Cerebellar nuclear complex (tissue), 1 donor: ENCODE measurements at regions not wholly inside any gene's neighbourhood (a gene's known extent, or its start where the extent isn't known, plus 50 kb on each side); places are given as distances from the start of the nearest gene placed in this dataset.

Source experiments
- DNase-seq, 2 experiments: peaks; one replicate each; lab custom pipeline; 2025; lab: John Stamatoyannopoulos, UW

DNA sequence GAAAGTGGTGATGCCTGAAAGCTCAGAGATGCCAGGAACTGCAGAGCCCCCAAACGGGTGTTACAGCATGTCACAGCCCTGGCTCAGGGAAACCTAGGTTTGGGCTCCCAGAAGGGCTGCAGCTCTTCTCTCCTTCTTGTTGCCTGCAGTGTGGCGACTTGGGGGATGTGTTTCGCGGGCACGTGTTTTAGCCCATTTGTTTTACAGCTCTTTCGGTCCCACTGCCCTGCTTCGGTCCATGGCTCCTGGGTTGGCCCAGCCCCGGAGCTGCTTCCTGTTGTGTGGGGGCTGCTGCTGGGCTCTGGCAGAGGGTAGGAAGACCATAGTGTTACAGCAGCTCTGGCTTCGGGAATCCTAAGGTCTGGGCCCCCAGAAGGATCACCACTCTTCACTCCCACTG is 222.9 kb upstream of the RIOK2 start:
- no peak for DNase-seq

DNA sequence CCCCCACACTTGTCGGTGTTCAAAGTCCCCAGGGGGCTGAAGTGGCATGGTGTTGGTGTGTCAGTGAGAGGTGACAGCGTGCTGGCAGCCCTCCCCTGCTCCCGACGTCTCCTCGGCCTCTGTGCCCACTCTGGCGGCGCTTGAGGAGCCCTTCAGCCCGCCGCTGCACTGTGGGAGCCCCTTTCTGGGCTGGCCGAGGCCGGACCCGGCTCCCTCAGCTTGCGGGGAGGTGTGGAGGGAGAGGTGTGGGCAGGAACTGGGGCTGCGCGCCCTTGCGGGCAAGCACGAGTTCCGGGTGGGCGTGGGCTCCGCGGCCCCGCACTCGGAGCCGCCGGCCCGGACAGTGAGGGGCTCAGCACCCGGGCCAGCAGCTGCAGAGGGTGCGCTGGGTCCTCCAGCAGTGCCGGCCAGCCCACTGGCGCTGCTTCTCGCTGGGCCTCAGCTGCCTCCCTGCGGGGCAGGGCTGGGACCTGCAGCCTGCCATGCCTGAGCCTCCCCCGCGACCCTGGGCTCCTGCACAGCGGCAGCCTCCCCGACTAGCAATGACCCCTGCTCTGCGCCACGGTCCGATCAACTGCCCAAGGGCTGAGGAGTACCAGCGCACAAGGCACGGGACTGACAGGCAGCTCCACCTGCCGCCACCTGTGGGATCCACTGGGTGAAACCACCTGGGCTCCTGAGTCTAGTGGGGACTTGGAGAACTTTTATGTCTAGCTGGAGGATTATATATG is 224.1 kb upstream of the RIOK2 start:
- DNase-seq, result no peak

DNA sequence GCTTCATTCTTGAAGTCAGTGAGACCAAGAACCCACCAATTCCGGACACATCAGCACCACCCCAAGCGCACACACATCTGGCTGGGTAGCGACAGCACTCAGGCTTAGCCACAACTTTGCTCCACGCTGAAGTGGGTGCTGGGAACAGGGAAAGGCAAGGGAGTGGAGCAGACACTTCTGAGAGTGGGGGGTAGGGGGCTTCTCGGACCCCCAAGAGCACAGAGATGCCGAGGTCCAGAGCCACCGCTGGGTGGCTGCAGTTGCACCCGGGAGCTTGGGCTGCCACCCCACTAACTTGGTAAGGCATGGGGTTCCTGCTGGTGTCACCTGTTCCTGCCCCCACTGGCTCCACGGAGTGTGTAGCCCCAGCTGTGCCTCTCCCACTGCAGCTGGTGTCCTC is 225.3 kb upstream of the RIOK2 start:
- DNase-seq, result no peak

DNA sequence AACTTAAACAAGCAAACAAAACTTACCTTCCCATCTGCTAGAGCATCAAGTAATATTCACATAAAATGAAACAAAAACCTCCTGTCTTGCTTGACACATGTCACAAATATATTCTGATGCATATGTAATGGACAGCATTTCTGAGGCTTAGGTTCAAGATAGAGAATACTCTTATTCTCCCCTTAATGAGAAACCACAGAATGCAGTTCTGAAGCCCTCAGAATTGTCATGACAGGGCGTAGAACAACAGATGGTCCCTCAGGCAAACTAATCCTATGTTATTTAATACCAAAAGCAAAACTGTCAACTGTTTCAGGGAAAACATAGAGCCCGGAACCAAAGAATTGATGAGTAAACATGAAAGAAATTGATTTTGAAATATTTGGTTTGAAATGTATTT is 229.9 kb upstream of the RIOK2 start:
- DNase-seq, result no peak

DNA sequence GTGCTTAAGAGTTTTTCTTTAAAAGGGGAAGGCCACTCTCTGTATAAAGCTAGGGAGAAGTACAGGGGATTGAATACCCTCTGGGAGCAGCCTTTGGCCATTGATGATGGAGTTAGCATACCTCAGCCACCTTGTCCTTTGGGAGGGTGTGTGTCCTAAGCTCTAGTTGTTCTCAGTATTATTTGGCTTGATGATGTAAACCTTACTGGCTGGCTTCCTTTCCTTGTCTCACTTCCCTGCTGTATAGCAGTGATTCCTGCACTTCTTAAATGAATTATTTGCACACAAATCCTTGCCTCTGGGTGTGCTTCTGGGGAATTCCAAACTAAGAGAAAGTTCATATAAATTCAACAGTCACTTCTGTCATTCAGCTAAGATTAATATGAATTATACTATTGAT is 234.9 kb upstream of the RIOK2 start:
- no peak for DNase-seq

DNA sequence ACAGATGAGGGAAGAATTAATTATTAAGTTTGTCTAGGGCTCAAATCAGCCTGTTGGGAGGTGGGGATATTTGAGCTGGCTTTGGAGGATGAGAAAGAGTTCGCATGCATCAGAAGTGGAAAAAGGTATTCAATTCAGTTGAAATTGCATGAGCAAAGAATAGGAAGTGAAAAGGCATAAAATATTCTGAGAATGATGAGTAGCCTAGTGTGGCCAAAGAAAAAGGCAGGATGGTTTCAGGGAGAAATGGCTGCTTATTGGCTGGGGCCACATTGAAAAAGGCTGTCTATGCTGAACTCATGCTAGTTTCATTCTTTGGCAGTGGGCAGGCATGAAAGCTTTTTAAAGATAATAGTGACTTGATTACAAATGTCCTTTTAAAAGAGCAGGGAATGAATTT is 235.4 kb upstream of the RIOK2 start:
- no peak for DNase-seq

DNA sequence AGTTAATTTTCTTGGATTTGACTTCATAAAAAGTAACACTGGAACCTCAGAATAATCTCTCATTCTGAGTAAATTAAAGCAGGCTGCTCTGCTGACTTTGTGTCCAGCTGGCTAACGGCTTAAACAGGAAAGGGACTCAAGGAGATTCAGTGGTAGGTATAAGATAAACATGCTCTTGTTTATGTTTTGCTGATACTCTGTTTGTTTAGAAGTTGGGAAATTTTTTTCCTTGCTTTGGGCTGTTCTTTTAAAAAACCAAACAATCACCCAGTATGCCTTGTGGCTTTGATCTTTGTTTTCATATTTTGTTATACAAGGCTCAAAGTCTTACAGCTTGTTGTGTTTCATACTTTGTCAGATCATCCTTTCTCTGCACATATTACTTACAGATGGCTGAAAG is 237.6 kb upstream of the RIOK2 start:
- no peak for DNase-seq

DNA sequence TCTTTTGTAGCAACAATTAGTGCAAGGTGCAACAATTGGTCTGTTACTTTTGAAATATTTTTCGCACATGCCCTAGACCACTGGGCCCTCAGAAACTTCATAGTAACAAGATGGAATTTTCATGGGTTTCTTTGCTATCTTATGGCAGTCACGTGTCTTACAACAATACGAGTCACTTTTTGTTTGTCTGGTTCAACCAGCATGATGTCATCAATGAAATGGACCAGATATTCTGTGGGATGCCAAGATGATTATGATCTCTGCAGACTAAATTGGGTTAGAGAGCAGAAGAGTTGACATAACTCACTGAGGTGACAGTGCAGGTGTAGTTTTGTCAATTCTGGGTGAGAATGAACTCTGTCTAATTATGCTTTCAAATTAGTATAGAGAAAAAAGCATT is 239.6 kb upstream of the RIOK2 start:
- no peak for DNase-seq

DNA sequence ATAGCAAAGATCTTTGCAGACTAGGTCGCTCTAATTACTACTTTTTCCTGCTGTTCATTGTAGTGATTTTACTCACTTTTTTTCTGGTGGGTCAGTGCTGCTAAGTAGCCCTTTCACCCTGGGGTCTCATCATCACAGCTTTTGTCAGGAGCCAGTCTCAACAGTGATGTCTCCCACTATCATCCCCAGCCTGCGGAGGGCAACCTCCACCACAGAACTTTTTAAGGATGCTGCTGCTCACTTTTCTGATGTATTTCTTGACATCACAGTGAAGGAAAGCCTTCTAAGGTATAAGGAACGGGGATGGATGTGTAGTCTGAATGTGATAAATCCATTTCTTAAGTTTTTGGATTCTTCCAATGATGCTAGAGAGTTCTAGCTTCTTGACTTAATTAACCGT is 242.5 kb upstream of the RIOK2 start:
- no peak for DNase-seq

DNA sequence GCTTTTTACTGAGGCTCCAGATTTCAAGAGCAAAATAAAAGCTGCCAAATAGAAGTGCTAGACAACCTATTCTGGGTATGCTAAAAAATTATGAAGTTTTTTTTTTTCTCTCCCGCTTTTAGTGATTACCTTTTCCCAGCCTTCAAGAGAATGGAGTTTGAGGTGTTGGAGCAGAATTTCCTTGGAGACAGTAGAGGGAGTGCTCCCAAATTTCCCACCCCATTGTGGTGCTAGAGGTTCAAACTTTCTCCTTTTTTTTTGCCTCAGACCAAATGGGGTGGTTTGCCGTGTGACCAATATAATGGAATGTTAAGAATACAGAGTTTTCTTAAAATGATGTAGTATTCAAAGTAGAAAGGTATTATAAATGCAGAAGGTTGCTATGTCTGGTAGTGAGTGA is 244.2 kb upstream of the RIOK2 start:
- DNase-seq, result no peak

DNA sequence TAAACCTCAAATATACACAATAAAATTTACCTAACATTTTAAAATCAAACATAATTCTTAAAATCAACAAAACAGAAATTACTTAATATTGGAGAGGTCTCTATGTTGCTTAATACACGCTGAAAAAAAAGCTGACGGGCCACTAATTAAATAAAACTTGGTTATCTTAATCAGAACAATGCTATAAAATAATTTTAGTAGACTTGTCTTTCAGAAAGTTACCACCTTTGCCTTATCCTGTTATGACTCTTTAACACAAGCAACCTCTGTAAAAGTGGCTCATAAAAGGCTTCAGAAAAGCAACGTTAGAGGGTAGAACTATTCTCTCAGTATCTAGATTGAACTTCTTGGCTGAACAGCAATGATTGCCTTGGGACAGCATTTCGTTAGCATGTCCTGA is 251.0 kb upstream of the RIOK2 start:
- DNase-seq, result no peak

DNA sequence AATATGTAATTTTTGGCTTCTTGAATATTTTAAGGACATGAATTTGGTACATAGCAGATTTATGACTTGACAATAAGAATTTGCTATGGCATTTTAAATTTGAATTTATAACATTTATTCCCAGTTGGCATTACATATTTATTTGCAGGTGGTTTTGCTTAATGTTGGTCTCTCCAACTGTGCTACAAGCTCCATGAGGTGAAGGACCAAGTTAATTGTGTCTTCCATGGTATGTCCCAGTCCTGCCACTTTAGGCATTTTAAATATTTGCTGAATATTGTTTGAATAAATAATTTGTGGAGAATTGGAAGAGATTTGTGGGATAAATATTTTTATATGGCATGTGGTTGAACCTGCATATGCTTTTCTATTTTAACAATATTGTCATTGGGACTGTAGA is 253.4 kb upstream of the RIOK2 start:
- no peak for DNase-seq

DNA sequence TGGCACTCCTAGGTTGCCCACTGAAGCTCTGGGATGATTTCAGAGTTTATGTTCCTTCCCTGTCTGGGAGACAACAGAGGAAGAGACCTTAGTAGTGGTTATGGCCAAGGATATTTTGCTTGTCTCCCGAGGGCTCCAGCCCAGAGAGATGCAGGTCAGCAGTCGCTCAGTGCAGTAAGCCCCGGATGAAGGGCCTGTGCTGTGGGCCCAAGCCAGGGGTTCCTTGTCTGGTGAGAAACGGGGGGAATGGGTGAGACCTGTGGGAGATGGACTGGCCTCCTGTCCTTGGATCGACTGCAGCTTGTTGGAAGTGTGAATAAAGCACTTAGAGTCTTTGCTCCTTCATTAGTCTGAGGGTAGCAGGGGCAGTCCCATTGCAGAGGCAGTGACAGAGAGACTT is 260.7 kb upstream of the RIOK2 start:
- no peak for DNase-seq

DNA sequence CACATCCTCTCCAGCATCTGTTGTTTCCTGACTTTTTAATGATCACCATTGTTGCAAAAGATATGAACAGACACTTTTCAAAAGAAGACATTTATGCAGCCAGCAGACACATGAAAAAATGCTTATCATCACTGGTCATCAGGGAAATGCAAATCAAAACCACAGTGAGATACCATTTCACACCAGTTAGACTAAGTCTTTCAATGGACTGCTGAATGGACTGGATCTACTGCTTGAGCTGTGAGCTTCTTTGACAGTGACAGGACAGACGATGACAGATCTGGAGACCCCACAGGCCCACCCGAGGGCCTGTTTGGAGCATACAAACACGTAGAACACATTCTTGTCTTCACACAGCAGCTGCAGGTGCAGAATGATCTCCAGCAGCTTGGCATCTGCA is 266.1 kb upstream of the RIOK2 start:
- DNase-seq, result no peak

DNA sequence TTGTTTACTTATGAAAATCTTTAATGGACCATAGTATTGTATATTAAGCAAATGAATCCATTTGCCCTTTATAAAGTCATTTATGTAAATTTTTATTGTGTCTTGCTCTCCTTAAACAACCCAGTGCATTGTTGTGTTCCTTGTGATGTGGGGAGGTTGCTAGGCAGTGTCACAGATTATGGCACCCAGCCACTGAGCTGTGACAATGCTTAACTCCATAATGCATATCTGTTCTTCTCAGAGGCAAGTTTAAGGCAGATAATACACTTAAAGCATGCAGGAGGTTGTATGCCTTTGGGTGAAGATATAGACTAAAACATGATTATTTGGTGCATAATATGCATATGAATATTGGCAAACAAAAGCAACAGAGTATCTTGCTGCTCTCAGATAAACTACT is 269.6 kb upstream of the RIOK2 start:
- no peak for DNase-seq

DNA sequence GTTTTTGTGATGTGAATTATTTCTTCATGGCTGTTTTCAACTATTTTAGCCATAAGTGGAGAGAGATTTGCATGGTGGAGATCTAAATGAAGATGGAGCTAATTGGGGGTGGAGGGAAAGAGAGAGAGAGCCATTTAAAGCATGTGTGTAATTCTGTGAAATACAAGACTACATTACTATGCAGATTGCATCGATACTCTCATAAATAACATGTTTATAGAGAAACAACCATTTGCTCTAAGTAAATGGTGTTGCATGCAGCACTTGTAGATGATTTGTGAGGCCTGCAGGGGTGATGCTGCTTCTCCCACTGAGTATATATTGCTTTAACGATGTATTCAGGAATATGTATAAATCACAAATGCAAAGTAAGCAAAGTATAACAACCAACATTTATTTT is 270.2 kb upstream of the RIOK2 start:
- no peak for DNase-seq

DNA sequence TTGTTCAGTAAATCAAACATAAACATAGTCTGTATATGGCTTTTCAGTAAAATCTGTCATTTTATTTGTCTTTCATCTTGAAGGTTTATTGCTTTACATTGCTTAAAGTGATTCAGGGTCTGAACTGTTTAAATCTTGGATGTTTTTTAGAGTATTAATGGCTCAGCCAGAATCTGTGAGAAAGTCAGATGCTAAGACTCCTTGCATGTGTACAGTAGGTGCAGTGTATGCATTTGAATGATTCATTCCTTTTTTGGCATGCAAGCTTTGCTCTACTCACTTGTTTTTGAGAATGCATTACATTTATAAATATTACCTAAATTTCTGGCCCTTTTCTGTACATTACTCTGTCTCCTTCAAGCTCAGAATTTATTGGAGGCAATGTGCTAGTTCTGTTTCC is 271.0 kb upstream of the RIOK2 start:
- DNase-seq, result no peak

DNA sequence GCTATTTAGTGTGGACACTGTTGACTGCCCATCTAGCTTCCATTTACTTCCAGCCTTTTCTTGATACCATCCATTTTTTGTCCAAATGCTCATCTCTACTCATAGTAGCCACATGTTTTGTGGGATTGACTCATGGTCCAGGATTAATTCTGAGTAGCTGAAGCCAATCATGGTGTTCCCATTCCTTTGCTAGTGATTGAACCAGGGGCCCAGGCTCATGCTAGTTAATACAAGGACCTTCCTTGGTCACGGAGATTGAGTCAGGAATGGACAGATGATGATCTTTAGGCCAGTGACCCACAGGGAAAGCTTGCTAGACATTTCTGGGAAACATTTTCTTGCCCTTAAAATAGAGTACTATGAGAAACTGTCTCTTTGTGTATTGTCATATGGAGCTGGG is 272.9 kb upstream of the RIOK2 start:
- no peak for DNase-seq

DNA sequence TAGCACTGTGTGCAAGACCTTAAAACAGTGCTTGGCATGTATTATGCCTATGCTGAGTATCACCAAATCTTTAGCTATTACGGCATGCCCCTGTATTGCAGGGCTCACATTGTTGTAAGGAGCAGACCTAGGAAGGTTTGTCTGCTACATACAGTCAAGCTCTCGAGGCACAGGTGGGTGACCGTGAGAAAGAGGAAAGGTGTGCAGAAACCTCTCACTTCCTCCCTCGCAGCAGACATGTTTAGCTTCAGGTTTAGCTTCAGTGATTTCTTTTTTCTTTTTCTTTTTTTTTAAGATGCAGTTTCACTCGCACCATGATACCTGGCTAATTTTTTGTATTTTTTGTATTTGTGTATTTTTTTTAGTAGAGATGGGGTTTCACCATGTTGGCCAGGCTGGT is 275.8 kb upstream of the RIOK2 start:
- DNase-seq, result no peak

DNA sequence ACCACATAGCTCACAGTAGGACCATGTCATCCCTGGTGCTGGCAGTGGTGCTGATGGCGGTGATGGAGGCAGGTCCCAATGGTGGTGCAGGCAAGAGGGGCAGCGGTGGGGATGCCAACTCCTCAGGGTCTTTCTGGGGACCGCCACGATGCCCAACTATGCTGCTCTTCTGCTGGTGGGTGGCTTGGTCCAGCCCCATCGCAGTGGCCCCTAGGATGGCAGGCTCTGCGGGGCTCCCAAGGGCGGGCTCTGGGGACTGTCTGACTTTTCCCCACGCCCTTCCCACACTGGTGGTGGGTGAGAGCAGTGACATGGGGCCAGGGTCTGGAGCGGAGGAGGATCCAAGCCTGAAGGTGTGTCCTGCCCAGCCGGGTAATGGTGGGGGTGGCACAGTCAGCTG is 288.9 kb upstream of the RIOK2 start:
- DNase-seq, result no peak

DNA sequence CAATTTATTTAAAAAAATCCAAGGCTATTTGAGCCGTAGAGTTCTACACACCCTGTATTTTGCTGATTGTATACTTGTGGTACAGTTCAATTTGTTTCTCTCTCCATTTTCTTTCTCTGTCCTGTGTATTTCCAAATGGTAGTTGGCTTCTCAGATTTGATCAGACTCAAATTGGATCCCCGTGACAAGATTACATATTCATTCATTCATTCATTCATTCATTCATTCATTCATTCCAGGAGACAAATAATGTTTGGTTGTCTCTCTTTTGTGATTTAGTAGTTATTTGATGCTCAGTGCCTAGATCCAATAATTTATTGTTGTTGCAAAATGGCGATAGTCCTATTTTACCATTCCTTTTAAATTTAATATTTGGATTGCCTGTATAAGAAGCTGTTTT is 292.8 kb upstream of the RIOK2 start:
- DNase-seq, result no peak

DNA sequence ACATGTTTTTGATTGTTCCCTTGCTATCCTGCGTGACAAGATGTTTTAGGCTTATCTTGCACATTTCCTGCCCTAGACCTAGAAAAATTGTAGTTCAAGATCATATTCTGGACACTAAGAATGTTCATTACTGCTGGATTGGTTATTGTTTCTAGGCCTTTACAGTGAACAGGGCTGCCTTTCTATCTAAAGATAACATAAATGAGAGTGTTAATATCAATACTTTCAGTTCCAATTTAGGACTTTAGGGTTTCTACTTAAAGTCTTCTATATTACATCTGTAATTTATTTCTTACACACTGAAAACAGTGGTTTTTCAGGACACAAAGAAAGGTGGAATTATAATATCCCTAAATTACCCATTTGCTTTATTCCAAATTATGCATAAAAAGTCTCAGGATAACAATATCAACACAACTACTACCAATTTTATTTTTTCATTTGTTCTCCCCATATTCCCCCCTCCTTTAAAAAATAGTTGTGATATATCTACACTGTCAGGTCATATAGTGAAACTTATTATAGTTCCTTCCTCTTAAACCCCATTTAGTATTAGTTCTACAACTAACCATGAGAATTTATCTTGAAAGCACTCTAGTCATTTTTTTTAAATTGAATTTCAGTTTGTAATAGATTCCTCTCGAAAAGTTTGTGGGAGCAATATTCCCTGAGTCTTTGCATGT is 293.9 kb upstream of the RIOK2 start:
- DNase-seq, result no peak

DNA sequence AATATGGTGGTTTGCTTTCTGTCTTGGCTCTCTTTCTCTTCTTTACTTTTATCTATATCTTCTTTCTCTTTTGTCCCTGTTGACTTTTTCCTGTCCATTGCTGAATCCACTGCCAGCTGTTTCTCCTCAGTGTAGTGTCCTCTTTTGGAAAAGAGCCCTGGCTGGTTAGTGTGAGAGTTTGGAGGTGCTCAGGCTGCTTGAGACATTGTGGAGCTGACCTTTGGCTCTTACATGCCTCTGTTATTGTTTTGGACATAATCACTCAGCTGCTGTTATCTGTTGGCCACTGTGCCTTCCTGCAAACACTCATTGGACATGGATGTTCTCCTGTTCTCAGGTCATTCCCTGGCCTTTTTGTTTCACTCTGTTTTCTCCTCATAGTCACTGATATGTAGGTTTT is 295.4 kb upstream of the RIOK2 start:
- no peak for DNase-seq

DNA sequence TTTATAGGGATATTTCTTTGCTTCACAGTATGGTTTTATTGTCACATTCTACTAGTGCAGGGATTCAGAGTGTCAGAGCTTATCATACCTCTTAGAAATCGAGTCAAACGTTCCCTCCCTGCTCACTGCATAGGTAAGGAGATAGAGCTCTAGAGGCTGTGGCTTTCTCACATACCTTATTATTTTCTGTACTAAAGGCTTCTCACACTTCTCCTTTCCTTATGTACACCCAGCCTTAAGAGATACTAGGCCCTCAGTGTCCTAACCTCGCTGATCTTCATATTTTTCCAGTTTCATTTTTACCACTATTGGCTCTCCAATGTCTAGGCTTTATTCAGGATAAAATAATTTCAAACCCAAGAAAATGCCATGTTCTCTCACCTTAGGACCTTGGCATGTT is 297.3 kb upstream of the RIOK2 start:
- DNase-seq, result no peak
